ENCODE measurements at regions not wholly inside any gene's neighbourhood (a gene's known extent, or its start where the extent isn't known, plus 50 kb on each side); places are given as distances from the start of the nearest gene placed in this dataset.
A peak's percentile ranks its signal among the peaks of the same experiment; 100 is the strongest.

- no peaks in the 10 kb centered on the region for H3K9me3 ChIP-seq (ENCODE audit: control insufficient read depth, low read depth, low read length)
- no peak for DNase-seq
- no CpG with 5 or more reads among the region's 5 CpGs for WGBS (ENCODE audit: insufficient coverage, low lambda C conversion rate)
- H3K4me1 ChIP-seq (ENCODE audit: control insufficient read depth, insufficient read depth, low read length) = peaks cover 21% of the 10 kb centered on the region
- H3K27me3 ChIP-seq (ENCODE audit: control insufficient read depth, insufficient read depth, low read length) = no peaks in the 10 kb centered on the region
- no peak overlapping the region for H3K4me3 ChIP-seq (ENCODE audit: low read length)
- H3K27ac ChIP-seq (ENCODE audit: low read length) = peak overlapping the region; percentile 61
- no peaks in the 10 kb centered on the region for H3K36me3 ChIP-seq (ENCODE audit: control insufficient read depth, insufficient read depth, low read length)
These were observed 65.4 kb upstream of the FAM9C start for GRCh38 chrX:13109817-13110216.

DNA sequence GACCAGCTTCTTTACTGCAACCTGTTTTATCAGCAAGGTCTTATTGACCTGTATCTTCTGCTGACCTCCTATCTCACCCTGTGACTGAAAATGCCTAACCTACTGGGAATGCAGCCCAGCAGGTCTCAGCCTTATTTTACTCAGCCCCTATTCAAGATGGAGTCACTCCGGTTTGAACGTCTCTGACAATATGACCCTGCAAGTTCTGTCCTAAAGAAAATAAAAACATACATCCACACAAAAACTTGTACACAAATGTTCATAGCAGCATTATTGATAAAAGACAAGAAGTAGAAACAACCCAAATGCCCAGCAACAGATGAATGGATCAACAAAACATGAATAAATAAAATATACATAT lies 59.5 kb upstream of the FAM9C start:
- WGBS (ENCODE audit: insufficient coverage, low lambda C conversion rate) = no CpG with 5 or more reads among the region's 2 CpGs
- Histone ChIP-seq H3K27ac (ENCODE audit: low read length) (no peak overlapping the region), H3K36me3 (ENCODE audit: control insufficient read depth, insufficient read depth, low read length) (no peaks in the 10 kb centered on the region), H3K27me3 (ENCODE audit: control insufficient read depth, insufficient read depth, low read length) (no peaks in the 10 kb centered on the region), H3K9me3 (ENCODE audit: control insufficient read depth, low read depth, low read length) (no peaks in the 10 kb centered on the region), H3K4me1 (ENCODE audit: control insufficient read depth, insufficient read depth, low read length) (peaks cover 31% of the 10 kb centered on the region), H3K4me3 (ENCODE audit: low read length) (no peak overlapping the region)
- DNase-seq = no peak

- H3K9me3 ChIP-seq (ENCODE audit: control insufficient read depth, low read depth, low read length) = no peaks in the 10 kb centered on the region
- peaks cover 27% of the 10 kb centered on the region for H3K4me1 ChIP-seq (ENCODE audit: control insufficient read depth, insufficient read depth, low read length)
- H3K36me3 ChIP-seq (ENCODE audit: control insufficient read depth, insufficient read depth, low read length) = no peaks in the 10 kb centered on the region
- no peak overlapping the region for H3K27ac ChIP-seq (ENCODE audit: low read length)
- WGBS (ENCODE audit: insufficient coverage, low lambda C conversion rate) = 80% methylated on average over 1 of the region's 6 CpGs
- no peak overlapping the region for H3K4me3 ChIP-seq (ENCODE audit: low read length)
- no peaks in the 10 kb centered on the region for H3K27me3 ChIP-seq (ENCODE audit: control insufficient read depth, insufficient read depth, low read length)
- no peak for DNase-seq
These were observed 58.9 kb upstream of the FAM9C start for GRCh38 chrX:13103188-13103913.

- Histone ChIP-seq H3K4me3 (ENCODE audit: low read length) (no peak overlapping the region), H3K27me3 (ENCODE audit: control insufficient read depth, insufficient read depth, low read length) (no peaks in the 10 kb centered on the region), H3K4me1 (ENCODE audit: control insufficient read depth, insufficient read depth, low read length) (peaks cover 27% of the 10 kb centered on the region), H3K9me3 (ENCODE audit: control insufficient read depth, low read depth, low read length) (no peaks in the 10 kb centered on the region), H3K36me3 (ENCODE audit: control insufficient read depth, insufficient read depth, low read length) (no peaks in the 10 kb centered on the region), H3K27ac (ENCODE audit: low read length) (peak overlapping the region; percentile 84)
- no peak for DNase-seq
These were observed 58.2 kb upstream of the FAM9C start for GRCh38 chrX:13102636-13103035.

DNA sequence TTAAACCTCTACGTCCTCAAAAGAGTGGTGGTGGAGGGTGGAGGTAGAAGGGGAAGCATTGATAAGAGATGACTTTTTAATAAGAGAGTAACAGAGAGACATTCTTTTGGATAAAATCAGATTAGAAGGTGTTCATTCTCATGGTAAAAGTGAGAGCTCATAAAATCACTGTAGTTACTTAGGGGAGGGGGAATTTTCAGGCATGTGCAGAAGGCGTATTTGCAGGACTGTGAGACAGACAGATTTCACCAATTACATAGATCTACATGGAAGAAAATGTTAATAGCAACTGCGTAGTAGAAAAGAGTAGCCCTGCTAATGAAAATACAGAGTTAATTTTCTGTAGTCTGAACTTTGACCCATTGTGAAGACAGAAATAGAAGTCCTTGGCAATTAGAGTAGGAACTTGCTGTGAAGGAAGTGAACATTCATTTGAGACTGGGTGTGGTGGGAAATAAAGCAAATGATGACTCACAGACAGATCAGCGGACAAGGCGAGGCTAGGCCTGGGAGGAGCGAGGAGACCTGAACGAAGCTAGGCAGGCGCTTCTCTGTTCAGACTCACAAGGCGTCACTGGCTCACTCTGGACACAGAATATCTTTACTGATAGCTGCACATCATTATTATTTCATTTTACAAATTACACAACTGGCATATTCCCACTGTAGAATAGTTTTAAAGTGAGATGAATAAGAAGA lies 57.2 kb upstream of the FAM9C start:
- Histone ChIP-seq H3K27me3 (ENCODE audit: control insufficient read depth, insufficient read depth, low read length) (no peaks in the 10 kb centered on the region), H3K4me1 (ENCODE audit: control insufficient read depth, insufficient read depth, low read length) (peaks cover 27% of the 10 kb centered on the region), H3K36me3 (ENCODE audit: control insufficient read depth, insufficient read depth, low read length) (no peaks in the 10 kb centered on the region), H3K4me3 (ENCODE audit: low read length) (no peak overlapping the region), H3K27ac (ENCODE audit: low read length) (peak overlapping the region; percentile 84), H3K9me3 (ENCODE audit: control insufficient read depth, low read depth, low read length) (no peaks in the 10 kb centered on the region)
- peak; percentile 89 to 92 for DNase-seq
- no CpG with 5 or more reads among the region's 9 CpGs for WGBS (ENCODE audit: insufficient coverage, low lambda C conversion rate)

DNA sequence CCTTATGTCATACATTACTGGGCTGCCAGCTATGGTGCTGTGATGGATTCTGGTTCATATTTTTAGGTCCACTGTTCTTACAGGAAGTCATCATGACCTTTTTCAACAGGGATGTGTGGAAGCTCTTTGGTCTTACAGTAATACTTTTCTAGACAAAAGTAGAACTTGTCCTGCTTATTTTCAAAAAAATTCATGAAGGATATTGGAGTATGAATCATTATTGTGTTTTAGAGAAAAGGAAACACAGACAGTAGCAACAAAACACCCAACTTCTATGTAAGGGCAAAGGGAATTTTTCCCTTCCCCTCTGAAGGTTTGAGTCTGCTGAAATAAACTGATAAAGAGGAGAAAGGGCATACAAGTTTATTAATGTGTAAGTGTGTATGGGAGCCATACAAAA lies 54.7 kb upstream of the FAM9C start:
- H3K4me1 ChIP-seq (ENCODE audit: control insufficient read depth, insufficient read depth, low read length) = peaks cover 41% of the 10 kb centered on the region
- H3K9me3 ChIP-seq (ENCODE audit: control insufficient read depth, low read depth, low read length) = no peaks in the 10 kb centered on the region
- no peak overlapping the region for H3K4me3 ChIP-seq (ENCODE audit: low read length)
- no peaks in the 10 kb centered on the region for H3K27me3 ChIP-seq (ENCODE audit: control insufficient read depth, insufficient read depth, low read length)
- no peaks in the 10 kb centered on the region for H3K36me3 ChIP-seq (ENCODE audit: control insufficient read depth, insufficient read depth, low read length)
- H3K27ac ChIP-seq (ENCODE audit: low read length) = peak overlapping the region; percentile 52
- no peak for DNase-seq

- H3K27ac ChIP-seq (ENCODE audit: low read length) = no peak overlapping the region
- no peaks in the 10 kb centered on the region for H3K9me3 ChIP-seq (ENCODE audit: control insufficient read depth, low read depth, low read length)
- no peaks in the 10 kb centered on the region for H3K27me3 ChIP-seq (ENCODE audit: control insufficient read depth, insufficient read depth, low read length)
- no peak overlapping the region for H3K4me3 ChIP-seq (ENCODE audit: low read length)
- DNase-seq = no peak
- peaks cover 38% of the 10 kb centered on the region for H3K4me1 ChIP-seq (ENCODE audit: control insufficient read depth, insufficient read depth, low read length)
- no CpG with 5 or more reads among the region's 2 CpGs for whole genome bisulfite sequencing (ENCODE audit: insufficient coverage, low lambda C conversion rate)
- H3K36me3 ChIP-seq (ENCODE audit: control insufficient read depth, insufficient read depth, low read length) = no peaks in the 10 kb centered on the region
These were observed 52.3 kb upstream of the FAM9C start for GRCh38 chrX:13096728-13097127.

DNA sequence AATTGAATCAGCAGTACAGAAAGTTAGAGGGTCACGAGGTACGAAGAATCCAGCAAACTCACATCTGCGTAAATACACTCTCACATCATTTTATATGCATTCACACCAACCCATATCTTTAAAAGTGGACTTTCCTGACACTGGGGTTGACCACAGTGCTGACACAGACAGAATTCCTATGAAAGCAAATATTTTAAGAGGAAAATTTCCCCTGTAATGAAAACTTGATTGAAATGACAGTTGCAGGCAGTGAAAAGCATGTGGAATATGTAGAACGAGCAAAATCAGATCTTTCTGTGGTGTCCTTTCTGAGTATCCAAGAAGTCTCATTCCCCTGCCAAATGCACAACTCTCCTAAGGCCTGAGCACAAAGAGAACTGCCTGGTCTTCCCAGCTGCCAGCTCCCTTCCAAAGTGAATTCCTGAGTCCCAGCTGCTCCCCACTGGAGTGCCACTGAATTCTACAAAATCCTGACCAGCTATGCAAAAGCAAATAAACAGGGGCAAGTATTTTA lies 50.5 kb upstream of the FAM9C start:
- WGBS (ENCODE audit: insufficient coverage, low lambda C conversion rate) = no CpG with 5 or more reads among the region's 4 CpGs
- Histone ChIP-seq H3K36me3 (ENCODE audit: control insufficient read depth, insufficient read depth, low read length) (no peaks in the 10 kb centered on the region), H3K4me1 (ENCODE audit: control insufficient read depth, insufficient read depth, low read length) (peaks cover 40% of the 10 kb centered on the region), H3K27ac (ENCODE audit: low read length) (peak overlapping the region; percentile 15), H3K9me3 (ENCODE audit: control insufficient read depth, low read depth, low read length) (no peaks in the 10 kb centered on the region), H3K27me3 (ENCODE audit: control insufficient read depth, insufficient read depth, low read length) (no peaks in the 10 kb centered on the region), H3K4me3 (ENCODE audit: low read length) (no peak overlapping the region)
- DNase-seq = no peak

DNA sequence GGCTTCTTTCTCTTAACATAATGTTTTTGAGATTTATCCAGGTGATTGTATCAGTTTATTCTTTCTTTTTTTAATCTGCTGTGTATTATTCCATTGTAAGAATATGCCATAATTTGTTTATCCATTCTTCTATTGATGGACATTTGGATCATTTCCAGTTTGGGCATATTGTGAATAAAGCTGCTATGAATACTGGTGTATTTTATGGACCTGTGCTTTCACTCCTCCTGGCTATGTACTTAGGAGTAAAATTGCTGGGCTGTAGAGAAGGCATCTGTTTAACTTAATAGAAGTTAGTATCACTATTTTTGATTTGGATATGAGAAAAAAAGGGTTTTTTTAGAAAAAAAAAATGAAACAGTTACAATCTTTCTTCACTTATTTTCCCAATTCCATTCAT lies 50.0 kb upstream of the FAM9C start:
- no peak overlapping the region for H3K27ac ChIP-seq (ENCODE audit: low read length)

More for the DNA sequence above, 50.0 kb upstream of the FAM9C start:
- Histone ChIP-seq H3K4me1 (ENCODE audit: control insufficient read depth, insufficient read depth, low read length) (peaks cover 39% of the 10 kb centered on the region), H3K27me3 (ENCODE audit: control insufficient read depth, insufficient read depth, low read length) (no peaks in the 10 kb centered on the region), H3K36me3 (ENCODE audit: control insufficient read depth, insufficient read depth, low read length) (no peaks in the 10 kb centered on the region), H3K4me3 (ENCODE audit: low read length) (no peak overlapping the region), H3K9me3 (ENCODE audit: control insufficient read depth, low read depth, low read length) (no peaks in the 10 kb centered on the region)
- no peak for DNase-seq
